AG09309 (cell line): ENCODE measurements at regions not wholly inside any gene's neighbourhood (a gene's known extent, or its start where the extent isn't known, plus 50 kb on each side); places are given as distances from the start of the nearest gene placed in this dataset.

Experiments
- DNase-seq: peaks from one replicate; pipeline ENCODE4 v3.0.0-alpha.2; 2010; ENCODE audit warnings: low read depth
- H3K4me3 ChIP-seq: 2 replicates; pipeline ENCODE4 v1.5.1; 2011; ENCODE audit warnings: mild to moderate bottlenecking, low read depth, low read length, moderate library complexity; ENCODE audit not compliant: control insufficient read depth
- TF ChIP-seq, protein P1 (sequence below): IDR thresholded peaks from 2 replicates; pipeline ENCODE4 v1.5.1; 2011; ENCODE audit warnings: mild to moderate bottlenecking, low read depth, low read length, inconsistent platforms; ENCODE audit not compliant: insufficient read depth, control insufficient read depth; ENCODE audit errors: missing control alignments

DNA sequence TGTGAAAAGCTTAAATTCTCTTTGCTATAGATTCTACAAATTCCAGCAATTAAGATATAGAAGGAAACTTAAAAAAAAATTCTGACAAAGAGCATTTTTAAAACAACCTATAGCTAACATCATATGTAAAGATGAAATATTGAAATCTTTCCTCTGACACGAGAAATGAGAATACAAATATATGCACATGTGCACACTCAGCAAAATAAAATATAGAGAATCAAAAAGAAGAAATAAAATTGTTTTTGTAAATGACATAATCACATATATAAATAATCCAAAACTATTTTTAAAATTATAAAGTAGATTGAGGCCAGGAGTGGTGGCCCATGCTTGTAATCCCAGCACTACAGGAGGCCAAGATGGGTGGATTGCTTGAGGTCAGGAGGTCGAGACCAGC is 265.1 kb downstream of the IRX2 start:
- TF ChIP-seq, protein P1, sequence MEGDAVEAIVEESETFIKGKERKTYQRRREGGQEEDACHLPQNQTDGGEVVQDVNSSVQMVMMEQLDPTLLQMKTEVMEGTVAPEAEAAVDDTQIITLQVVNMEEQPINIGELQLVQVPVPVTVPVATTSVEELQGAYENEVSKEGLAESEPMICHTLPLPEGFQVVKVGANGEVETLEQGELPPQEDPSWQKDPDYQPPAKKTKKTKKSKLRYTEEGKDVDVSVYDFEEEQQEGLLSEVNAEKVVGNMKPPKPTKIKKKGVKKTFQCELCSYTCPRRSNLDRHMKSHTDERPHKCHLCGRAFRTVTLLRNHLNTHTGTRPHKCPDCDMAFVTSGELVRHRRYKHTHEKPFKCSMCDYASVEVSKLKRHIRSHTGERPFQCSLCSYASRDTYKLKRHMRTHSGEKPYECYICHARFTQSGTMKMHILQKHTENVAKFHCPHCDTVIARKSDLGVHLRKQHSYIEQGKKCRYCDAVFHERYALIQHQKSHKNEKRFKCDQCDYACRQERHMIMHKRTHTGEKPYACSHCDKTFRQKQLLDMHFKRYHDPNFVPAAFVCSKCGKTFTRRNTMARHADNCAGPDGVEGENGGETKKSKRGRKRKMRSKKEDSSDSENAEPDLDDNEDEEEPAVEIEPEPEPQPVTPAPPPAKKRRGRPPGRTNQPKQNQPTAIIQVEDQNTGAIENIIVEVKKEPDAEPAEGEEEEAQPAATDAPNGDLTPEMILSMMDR = no peak
- H3K4me3 ChIP-seq = no peak overlapping the region
- no peak for DNase-seq

DNA sequence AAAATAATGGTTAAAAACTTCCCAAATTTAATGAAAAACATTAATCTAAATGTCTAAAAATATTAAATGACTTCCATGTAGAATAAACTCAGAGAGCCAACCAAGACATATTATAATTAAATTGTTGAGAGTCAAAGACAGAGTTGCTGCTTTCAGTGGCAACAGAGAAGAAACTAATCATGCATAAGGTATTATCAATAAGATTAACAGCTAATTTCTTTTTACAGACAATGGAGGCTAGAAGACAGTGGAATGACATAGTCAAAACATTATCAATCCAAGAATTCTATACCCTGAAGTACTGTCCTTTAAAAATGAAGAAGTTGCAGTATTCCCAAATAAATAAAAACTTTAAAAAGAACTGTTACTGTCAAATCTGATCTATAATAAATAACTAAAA is 268.7 kb downstream of the IRX2 start:
- no peak for DNase-seq
- H3K4me3 ChIP-seq = no peak overlapping the region
- TF ChIP-seq, protein P1 = no peak

DNA sequence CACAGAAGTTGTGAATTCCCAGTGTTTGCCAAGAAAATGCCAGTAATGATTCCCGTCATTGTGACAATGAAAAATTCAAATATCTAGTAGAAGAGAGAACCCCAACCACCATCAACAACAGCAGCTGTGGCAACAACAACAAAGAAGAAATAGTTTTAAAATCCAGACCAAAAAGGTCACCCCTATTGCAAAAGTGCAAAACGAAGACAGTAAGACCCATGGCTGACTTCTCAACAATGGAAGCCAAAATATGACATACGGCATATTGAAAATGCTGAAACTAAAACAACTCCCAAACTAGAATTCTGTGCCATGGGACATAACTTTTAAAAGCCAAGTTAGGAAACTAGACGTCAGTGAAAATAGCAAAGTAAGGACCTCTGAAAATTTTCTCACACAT is 270.6 kb downstream of the IRX2 start:
- TF ChIP-seq, protein P1 = no peak
- no peak for DNase-seq
- H3K4me3 ChIP-seq = no peak overlapping the region

DNA sequence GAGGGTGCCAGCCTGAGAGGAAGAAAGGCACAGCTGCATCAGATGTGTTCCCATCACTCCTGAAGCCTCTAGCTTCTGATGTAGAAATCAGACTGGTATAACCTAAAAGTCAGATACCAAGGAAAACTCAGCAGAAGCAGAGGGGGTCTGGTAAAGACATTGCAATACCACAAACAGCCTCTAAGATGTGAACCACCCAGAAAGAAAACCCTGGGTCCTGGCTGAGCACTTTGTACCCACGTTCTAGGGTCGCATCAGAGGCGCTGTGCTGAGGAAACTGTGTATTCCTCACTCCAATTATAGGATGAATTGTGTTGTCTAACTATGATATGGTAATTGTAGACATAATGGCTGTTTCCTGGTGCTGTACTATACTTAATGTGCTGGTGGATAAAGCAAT is 275.6 kb downstream of the IRX2 start:
- TF ChIP-seq, protein P1 = no peak
- no peak overlapping the region for H3K4me3 ChIP-seq
- no peak for DNase-seq

DNA sequence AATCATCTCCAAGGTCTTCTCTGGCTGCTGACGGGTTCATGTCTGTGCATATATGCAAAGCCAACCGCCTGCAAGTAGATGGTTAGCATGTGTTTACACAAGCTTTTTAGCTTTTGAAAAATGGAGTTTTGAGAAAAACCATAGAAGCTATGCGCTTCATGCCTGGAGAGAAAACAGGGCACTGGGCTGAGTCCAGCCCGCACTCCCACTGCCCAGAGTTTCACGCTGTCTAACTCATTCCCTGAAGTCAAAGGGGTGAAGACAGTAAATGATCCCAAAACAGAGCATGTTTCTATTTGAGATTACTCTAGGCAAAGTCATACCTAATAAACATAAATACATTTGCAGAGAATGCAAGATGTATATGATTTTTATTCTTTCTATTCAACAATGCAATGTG is 278.8 kb downstream of the IRX2 start:
- TF ChIP-seq, protein P1 = no peak
- no peak overlapping the region for H3K4me3 ChIP-seq

DNA sequence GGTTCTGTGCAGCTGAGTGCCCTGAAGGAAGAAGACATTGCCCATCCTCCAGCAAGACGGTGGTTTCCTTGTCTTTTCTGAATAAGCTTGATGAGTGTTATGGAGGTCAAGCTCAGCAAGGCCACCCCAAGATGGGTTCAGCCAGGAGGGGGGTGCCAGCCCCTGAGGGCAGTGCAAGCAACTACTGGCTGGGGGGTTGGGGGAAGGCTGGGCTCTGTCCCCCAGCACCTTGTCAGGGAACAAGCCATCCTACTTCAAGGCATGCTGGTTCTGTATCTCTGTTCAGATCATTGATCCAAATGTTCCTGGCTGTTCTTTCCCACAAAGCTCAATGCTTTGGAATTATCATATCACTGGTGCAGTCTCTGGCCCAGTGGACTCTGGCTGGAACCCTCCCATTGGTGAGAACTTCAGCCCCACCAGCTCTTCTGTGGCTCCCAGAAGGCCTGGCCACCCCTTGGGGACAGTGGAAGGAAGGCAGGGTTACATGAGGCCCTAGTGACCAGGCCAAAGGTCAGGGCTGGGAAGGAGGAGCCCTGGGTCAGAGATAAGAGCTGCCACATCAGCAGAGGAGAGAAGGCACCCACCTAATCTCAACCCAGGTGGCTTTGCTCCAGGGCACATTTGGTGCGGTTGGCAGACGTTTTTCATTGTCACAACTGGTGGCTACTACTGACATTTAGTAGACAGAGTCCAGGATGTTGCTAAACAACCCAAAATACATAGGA is 280.2 kb downstream of the IRX2 start:
- TF ChIP-seq, protein P1 = no peak
- H3K4me3 ChIP-seq = no peak overlapping the region
- no peak for DNase-seq

More for the DNA sequence above, 278.8 kb downstream of the IRX2 start:
- no peak for DNase-seq
